Bronchial epithelial cell (primary cell): ENCODE measurements at regions not wholly inside any gene's neighbourhood (a gene's known extent, or its start where the extent isn't known, plus 50 kb on each side); places are given as distances from the start of the nearest gene placed in this dataset.
"Not testable (repeated sequence)": the region's sequence is repeated elsewhere in the genome, so short reads cannot be mapped to it uniquely, and the experiment has no call there.

Experiments
- DNase-seq: peaks from one replicate; pipeline ENCODE4 v3.0.0-alpha.2; 2010; ENCODE audit warnings: low read depth
- FAIRE-seq: peaks from 2 replicates; lab custom pipeline; 2011; peaks lifted over from hg19 to GRCh38; lab: Jason Lieb, UNC
- H3K27me3 ChIP-seq: 2 replicates; pipeline ENCODE4 v1.5.1; 2011; ENCODE audit warnings: low read length; ENCODE audit not compliant: control insufficient read depth, insufficient read depth
- H3K36me3 ChIP-seq: 2 replicates; pipeline ENCODE4 v1.5.1; 2011; ENCODE audit warnings: low read length; ENCODE audit not compliant: control insufficient read depth, insufficient read depth
- H3K4me3 ChIP-seq: 2 replicates; pipeline ENCODE4 v1.5.1; 2011; ENCODE audit warnings: mild to moderate bottlenecking, low read depth, low read length, control low read depth
- CTCF ChIP-seq: IDR thresholded peaks from 2 replicates; pipeline ENCODE4 v1.5.1; 2011; ENCODE audit warnings: mild to moderate bottlenecking, moderate library complexity, low read length, control low read depth, inconsistent platforms; ENCODE audit not compliant: insufficient read depth, severe bottlenecking

- FAIRE-seq, H3K36me3 ChIP-seq, H3K27me3 ChIP-seq, DNase-seq, H3K4me3 ChIP-seq: not testable (repeated sequence)
Measured at GRCh38 chr5:34180940-34181614, 138.1 kb upstream of the C1QTNF3 start.

- not testable (repeated sequence) for H3K4me3 ChIP-seq, FAIRE-seq, H3K36me3 ChIP-seq, H3K27me3 ChIP-seq, DNase-seq
Measured at GRCh38 chr5:34185005-34185404, 142.0 kb upstream of the C1QTNF3 start.

- not testable (repeated sequence) for FAIRE-seq, H3K36me3 ChIP-seq, H3K27me3 ChIP-seq, H3K4me3 ChIP-seq, DNase-seq
Measured at GRCh38 chr5:34185572-34185971, 142.6 kb upstream of the C1QTNF3 start.

- H3K36me3 ChIP-seq, FAIRE-seq, H3K4me3 ChIP-seq, H3K27me3 ChIP-seq, DNase-seq: not testable (repeated sequence)
Measured at GRCh38 chr5:34186108-34186507, 143.1 kb upstream of the C1QTNF3 start.

GRCh38 chr5:34186865-34187264 is 143.9 kb upstream of the C1QTNF3 start:
- H3K4me3 ChIP-seq, DNase-seq, H3K27me3 ChIP-seq, FAIRE-seq, H3K36me3 ChIP-seq: not testable (repeated sequence)

GRCh38 chr5:34187441-34187840 is 144.4 kb upstream of the C1QTNF3 start:
- not testable (repeated sequence) for DNase-seq, H3K4me3 ChIP-seq, FAIRE-seq, H3K36me3 ChIP-seq, H3K27me3 ChIP-seq

GRCh38 chr5:34188001-34188822 is 145.2 kb upstream of the C1QTNF3 start:
- not testable (repeated sequence) for FAIRE-seq, DNase-seq, H3K27me3 ChIP-seq, H3K4me3 ChIP-seq, H3K36me3 ChIP-seq
- peak; percentile 47 for TF ChIP-seq CTCF

GRCh38 chr5:34189246-34189645 is 146.2 kb upstream of the C1QTNF3 start:
- not testable (repeated sequence) for H3K4me3 ChIP-seq

GRCh38 chr5:34189752-34190411 is 146.9 kb upstream of the C1QTNF3 start:
- FAIRE-seq, H3K36me3 ChIP-seq, H3K4me3 ChIP-seq, H3K27me3 ChIP-seq, DNase-seq: not testable (repeated sequence)

More at GRCh38 chr5:34189246-34189645, 146.2 kb upstream of the C1QTNF3 start:
- not testable (repeated sequence) for FAIRE-seq, DNase-seq, H3K36me3 ChIP-seq, H3K27me3 ChIP-seq

- H3K4me3 ChIP-seq, FAIRE-seq, DNase-seq, H3K36me3 ChIP-seq, H3K27me3 ChIP-seq: not testable (repeated sequence)
Measured at GRCh38 chr5:34190466-34190865, 147.5 kb upstream of the C1QTNF3 start.

- DNase-seq, FAIRE-seq, H3K27me3 ChIP-seq, H3K4me3 ChIP-seq, H3K36me3 ChIP-seq: not testable (repeated sequence)
Measured at GRCh38 chr5:34191279-34191744, 148.3 kb upstream of the C1QTNF3 start.

- not testable (repeated sequence) for H3K4me3 ChIP-seq, FAIRE-seq, H3K27me3 ChIP-seq, H3K36me3 ChIP-seq
- DNase-seq, result peak; percentile 0
Measured at GRCh38 chr5:34192064-34192922, 149.3 kb upstream of the C1QTNF3 start.
